NCI-H146 treated with DMSO at 0.1 percent for 48 hours (cell line): ENCODE measurements at regions not wholly inside any gene's neighbourhood (a gene's known extent, or its start where the extent isn't known, plus 50 kb on each side); places are given as distances from the start of the nearest gene placed in this dataset.

ENCODE experiments used
- DNase-seq: peaks from one replicate; lab custom pipeline; 2025; ENCODE audit not compliant: unreplicated experiment; lab: John Stamatoyannopoulos, UW

GRCh38 chr2:103660519-103660918, 898.7 kb downstream of the TMEM182 start:
- DNase-seq, result no peak

- DNase-seq, result no peak
Measured at GRCh38 chr2:103660947-103661346, 899.1 kb downstream of the TMEM182 start.

GRCh38 chr2:103664690-103665089, 902.9 kb downstream of the TMEM182 start:
- DNase-seq, result no peak

GRCh38 chr2:103667335-103667884, 905.6 kb downstream of the TMEM182 start:
- no peak for DNase-seq

GRCh38 chr2:103669531-103669930, 907.7 kb downstream of the TMEM182 start:
- DNase-seq, result no peak
